ENCODE measurements at regions not wholly inside any gene's neighbourhood (a gene's known extent, or its start where the extent isn't known, plus 50 kb on each side); places are given as distances from the start of the nearest gene placed in this dataset.

GRCh38 chr9:99556998-99557397 lies 264.7 kb upstream of the NR4A3 start:
- H3K4me1 ChIP-seq, result peaks cover 3% of the 10 kb centered on the region
- no peaks in the 10 kb centered on the region for H3K36me3 ChIP-seq (ENCODE audit: control insufficient read depth, insufficient read depth, low read length)
- H3K79me2 ChIP-seq, result no peaks in the 10 kb centered on the region
- H3K9me3 ChIP-seq (ENCODE audit: control insufficient read depth, low read length), result no peaks in the 10 kb centered on the region
- H2AFZ ChIP-seq, result no peak overlapping the region
- H3K4me3 ChIP-seq (ENCODE audit: low read depth, low read length), result no peak overlapping the region
- no peak overlapping the region for H3K27ac ChIP-seq
- no peak overlapping the region for H3K4me2 ChIP-seq (ENCODE audit: low read length)
- H3K27me3 ChIP-seq (ENCODE audit: control insufficient read depth, insufficient read depth, low read length), result no peaks in the 10 kb centered on the region
- TF ChIP-seq CTCF (IDR thresholded peaks at IDR 0.05), result no peak
- H3K9ac ChIP-seq, result no peak overlapping the region

- Histone ChIP-seq H3K79me2 (no peaks in the 10 kb centered on the region), H2AFZ (no peak overlapping the region), H3K4me2 (ENCODE audit: low read length) (no peak overlapping the region), H3K9me3 (ENCODE audit: control insufficient read depth, low read length) (no peaks in the 10 kb centered on the region), H3K36me3 (ENCODE audit: control insufficient read depth, insufficient read depth, low read length) (no peaks in the 10 kb centered on the region), H3K27me3 (ENCODE audit: control insufficient read depth, insufficient read depth, low read length) (no peaks in the 10 kb centered on the region), H3K4me1 (peaks cover 3% of the 10 kb centered on the region), H3K9ac (no peak overlapping the region), H3K4me3 (ENCODE audit: low read depth, low read length) (no peak overlapping the region), H3K27ac (no peak overlapping the region)
- no peak for TF ChIP-seq CTCF (IDR thresholded peaks at IDR 0.05)
Measured at GRCh38 chr9:99557816-99558215, 263.9 kb upstream of the NR4A3 start.

- H3K4me1 ChIP-seq, result peaks cover 3% of the 10 kb centered on the region
- no peak for TF ChIP-seq CTCF (IDR thresholded peaks at IDR 0.05)
- H3K27me3 ChIP-seq (ENCODE audit: control insufficient read depth, insufficient read depth, low read length), result no peaks in the 10 kb centered on the region
- no peaks in the 10 kb centered on the region for H3K36me3 ChIP-seq (ENCODE audit: control insufficient read depth, insufficient read depth, low read length)
- H3K27ac ChIP-seq, result no peak overlapping the region
- no peak overlapping the region for H2AFZ ChIP-seq
- no peak overlapping the region for H3K9ac ChIP-seq
- no peak overlapping the region for H3K4me2 ChIP-seq (ENCODE audit: low read length)
- no peaks in the 10 kb centered on the region for H3K9me3 ChIP-seq (ENCODE audit: control insufficient read depth, low read length)
- H3K79me2 ChIP-seq, result no peaks in the 10 kb centered on the region
- H3K4me3 ChIP-seq (ENCODE audit: low read depth, low read length), result no peak overlapping the region
Measured at GRCh38 chr9:99559776-99560175, 261.9 kb upstream of the NR4A3 start.

GRCh38 chr9:99560561-99560960 lies 261.1 kb upstream of the NR4A3 start:
- H3K27ac ChIP-seq, result no peak overlapping the region
- H3K4me2 ChIP-seq (ENCODE audit: low read length), result no peak overlapping the region
- H3K9ac ChIP-seq, result no peak overlapping the region
- H3K79me2 ChIP-seq, result no peaks in the 10 kb centered on the region
- no peak overlapping the region for H2AFZ ChIP-seq
- no peak overlapping the region for H3K4me3 ChIP-seq (ENCODE audit: low read depth, low read length)
- TF ChIP-seq CTCF (IDR thresholded peaks at IDR 0.05), result no peak
- no peaks in the 10 kb centered on the region for H3K36me3 ChIP-seq (ENCODE audit: control insufficient read depth, insufficient read depth, low read length)
- H3K4me1 ChIP-seq, result peaks cover 3% of the 10 kb centered on the region
- no peaks in the 10 kb centered on the region for H3K9me3 ChIP-seq (ENCODE audit: control insufficient read depth, low read length)
- H3K27me3 ChIP-seq (ENCODE audit: control insufficient read depth, insufficient read depth, low read length), result no peaks in the 10 kb centered on the region

- H3K9ac ChIP-seq, result no peak overlapping the region
Measured at GRCh38 chr9:99561509-99561917, 260.2 kb upstream of the NR4A3 start.

More at GRCh38 chr9:99561509-99561917, 260.2 kb upstream of the NR4A3 start:
- Histone ChIP-seq H3K9me3 (ENCODE audit: control insufficient read depth, low read length) (no peaks in the 10 kb centered on the region), H3K27me3 (ENCODE audit: control insufficient read depth, insufficient read depth, low read length) (no peaks in the 10 kb centered on the region), H2AFZ (no peak overlapping the region), H3K4me2 (ENCODE audit: low read length) (no peak overlapping the region), H3K36me3 (ENCODE audit: control insufficient read depth, insufficient read depth, low read length) (no peaks in the 10 kb centered on the region), H3K4me3 (ENCODE audit: low read depth, low read length) (no peak overlapping the region), H3K27ac (no peak overlapping the region), H3K4me1 (peaks cover 3% of the 10 kb centered on the region), H3K79me2 (no peaks in the 10 kb centered on the region)
- no peak for TF ChIP-seq CTCF (IDR thresholded peaks at IDR 0.05)

All from parathyroid adenoma (tissue), 2 donors.